Lung (tissue), 11 donors: ENCODE measurements at regions not wholly inside any gene's neighbourhood (a gene's known extent, or its start where the extent isn't known, plus 50 kb on each side); places are given as distances from the start of the nearest gene placed in this dataset.

ENCODE experiments used
- ATAC-seq: fragments of 200-7000 bp; cut with Tn5 transposase; one replicate; pipeline ENCODE4 v1.9.1; 2020; ENCODE audit warnings: moderate number of reproducible peaks; ENCODE audit not compliant: insufficient read depth, low FRiP score
- DNase-seq, 3 donors: peaks; one replicate each; pipeline ENCODE4 v3.0.0-alpha.2; 2013 to 2017
- H3K27ac ChIP-seq, 2 donors: one replicate each; pipeline ENCODE4 v1.5.1; 2013; ENCODE audit warnings: mild to moderate bottlenecking in 2 of 2, moderate library complexity in 2 of 2, control low read depth in 1 of 2, inconsistent platforms in 1 of 2, low read depth in 1 of 2, low read length in 1 of 2
- H3K27me3 ChIP-seq, 3 donors: one replicate each; pipeline ENCODE4 v1.5.1; 2013; ENCODE audit warnings: low read length in 2 of 3; ENCODE audit not compliant: control insufficient read depth in 3 of 3, insufficient read depth in 3 of 3
- H3K36me3 ChIP-seq, 4 donors: one replicate each; pipeline ENCODE4 v1.5.1; 2013; ENCODE audit warnings: low read length in 4 of 4, mild to moderate bottlenecking in 1 of 4, moderate library complexity in 1 of 4; ENCODE audit not compliant: control insufficient read depth in 4 of 4, insufficient read depth in 4 of 4
- H3K4me1 ChIP-seq, 5 donors: one replicate each; pipeline ENCODE4 v1.5.1; 2013; ENCODE audit warnings: low read length in 5 of 5, mild to moderate bottlenecking in 2 of 5, moderate library complexity in 1 of 5; ENCODE audit not compliant: control insufficient read depth in 5 of 5, insufficient read depth in 5 of 5
- H3K4me3 ChIP-seq: one replicate; pipeline ENCODE4 v1.5.1; 2013; ENCODE audit warnings: mild to moderate bottlenecking, control low read depth, moderate library complexity
- H3K9ac ChIP-seq, 2 donors: one replicate each; pipeline ENCODE4 v1.5.1; 2013; ENCODE audit warnings: low read length in 2 of 2, control low read depth in 1 of 2; ENCODE audit not compliant: insufficient read depth in 1 of 2
- H3K9me3 ChIP-seq, 4 donors: one replicate each; pipeline ENCODE4 v1.5.1; 2013; ENCODE audit warnings: low read length in 3 of 4, mild to moderate bottlenecking in 1 of 4, moderate library complexity in 1 of 4; ENCODE audit not compliant: control insufficient read depth in 4 of 4, insufficient read depth in 3 of 4
- CTCF ChIP-seq: IDR thresholded peaks from 2 replicates; pipeline ENCODE4 v1.5.1; 2012; ENCODE audit warnings: mild to moderate bottlenecking; ENCODE audit errors: control extremely low read depth, extremely low read depth
- WGBS, 2 donors: extraction: QIAGEN DNeasy Blood & Tissue Kit; methylation state at CpG; one replicate each; pipeline ENCODE4 v1.1.7; 2013; 5-methylcytosine and 5-hydroxymethylcytosine counted together
- donor health status: control.
- donor health status: control.
- donor health status: Bipolar disorder and iron deficiency.
- donor health status: healthy.
- donor health status: DM: yes; HTN: yes; CAD: no.

DNA sequence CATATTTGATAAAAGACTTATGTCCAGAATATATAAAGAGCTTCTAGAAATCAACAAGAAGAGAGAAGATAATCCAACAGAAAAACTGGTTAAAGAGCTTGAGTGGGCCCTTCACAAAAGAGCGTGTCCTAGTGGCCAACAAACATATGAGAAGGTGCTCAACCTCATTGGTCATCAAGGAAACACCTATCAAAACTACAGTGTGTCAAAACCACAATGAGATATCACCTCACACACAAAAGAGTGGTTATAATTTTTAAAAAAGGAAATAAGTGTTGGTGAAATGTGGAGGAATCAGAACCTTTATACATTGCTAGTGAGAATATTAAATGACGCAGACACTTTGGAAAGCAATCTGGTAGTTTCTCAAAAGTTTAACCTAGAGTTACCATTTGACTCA, 68.4 kb upstream of the KLF13 start:
- DNase-seq (no peak), ATAC-seq (no peak)
- Histone ChIP-seq H3K4me1 (peaks cover 0 to 2% (median 0%) of the 10 kb centered on the region in 5 donors), H3K9ac (no peak overlapping the region), H3K27ac (no peak overlapping the region), H3K4me3 (no peak overlapping the region), H3K27me3 (no peaks in the 10 kb centered on the region), H3K36me3 (no peaks in the 10 kb centered on the region), H3K9me3 (peaks cover 0 to 2% (median 0%) of the 10 kb centered on the region in 4 donors)
- TF ChIP-seq CTCF = no peak
- WGBS, 2 donors = 90 to 95% methylated on average over 2 of the region's 2 CpGs

GRCh38 chr15:31259562-31260252, 66.9 kb upstream of the KLF13 start:
- no peak overlapping the region for H3K9ac ChIP-seq
- no peaks in the 10 kb centered on the region for H3K27me3 ChIP-seq
- H3K4me1 ChIP-seq = peaks cover 0 to 12% (median 6%) of the 10 kb centered on the region in 5 donors
- no peak for DNase-seq
- no peak for ATAC-seq
- no peak for TF ChIP-seq CTCF
- H3K4me3 ChIP-seq = no peak overlapping the region
- H3K9me3 ChIP-seq = peaks cover 0 to 2% (median 0%) of the 10 kb centered on the region in 4 donors
- H3K36me3 ChIP-seq = no peaks in the 10 kb centered on the region
- no peak overlapping the region for H3K27ac ChIP-seq
- 84 to 92% methylated on average over 1 of the region's 1 CpG for WGBS, 2 donors

- no peak for ATAC-seq
- Histone ChIP-seq H3K4me3 (no peak overlapping the region), H3K9me3 (peaks cover 0 to 2% (median 0%) of the 10 kb centered on the region in 4 donors), H3K36me3 (no peaks in the 10 kb centered on the region), H3K9ac (no peak overlapping the region), H3K27me3 (no peaks in the 10 kb centered on the region), H3K27ac (no peak overlapping the region), H3K4me1 (peaks cover 0 to 19% (median 17%) of the 10 kb centered on the region in 5 donors)
- no peak for DNase-seq
- 93 to 96% methylated on average over 11 of the region's 11 CpGs for WGBS, 2 donors
- TF ChIP-seq CTCF = no peak
Measured at GRCh38 chr15:31260646-31261265, 65.9 kb upstream of the KLF13 start.
